Karpas-422 (cell line): ENCODE measurements at regions not wholly inside any gene's neighbourhood (a gene's known extent, or its start where the extent isn't known, plus 50 kb on each side); places are given as distances from the start of the nearest gene placed in this dataset.

Experiments used
- DNase-seq: peaks from one replicate; pipeline ENCODE4 v3.0.0-alpha.2; 2015
- H2AFZ ChIP-seq: fragments of 200-600 bp; sonication (generic); 2 replicates; pipeline ENCODE4 v1.6.1; 2014; ENCODE audit warnings: antibody characterized with exemption, low read length, mixed read lengths
- H3K27ac ChIP-seq: fragments of 200-600 bp; sonication (generic); 2 replicates; pipeline ENCODE4 v1.5.1; 2014; ENCODE audit warnings: mild to moderate bottlenecking, low read length, moderate library complexity
- H3K27me3 ChIP-seq: fragments of 200-600 bp; sonication (generic); 2 replicates; pipeline ENCODE4 v1.6.1; 2014; ENCODE audit warnings: low read length, mixed read lengths
- H3K36me3 ChIP-seq: fragments of 200-600 bp; sonication (generic); 2 replicates; pipeline ENCODE4 v1.6.1; 2014; ENCODE audit warnings: low read length, mixed read lengths; ENCODE audit not compliant: insufficient read depth
- H3K4me1 ChIP-seq: fragments of 200-600 bp; sonication (generic); 2 replicates; pipeline ENCODE4 v1.6.1; 2014; ENCODE audit warnings: mild to moderate bottlenecking, low read length, mixed read lengths
- H3K4me2 ChIP-seq: fragments of 200-600 bp; sonication (generic); 2 replicates; pipeline ENCODE4 v1.6.1; 2014; ENCODE audit warnings: low read length, low read depth, mild to moderate bottlenecking; ENCODE audit not compliant: poor library complexity, severe bottlenecking
- H3K4me3 ChIP-seq: fragments of 200-600 bp; sonication (generic); 2 replicates; pipeline ENCODE4 v1.5.1; 2014; ENCODE audit warnings: mild to moderate bottlenecking, antibody characterized with exemption, low read length, mixed read lengths
- H3K79me2 ChIP-seq: fragments of 200-600 bp; sonication (generic); 2 replicates; pipeline ENCODE4 v1.6.1; 2014; ENCODE audit warnings: mild to moderate bottlenecking, low read length, mixed read lengths
- H3K9ac ChIP-seq: fragments of 200-600 bp; sonication (generic); 2 replicates; pipeline ENCODE4 v1.6.0; 2014; ENCODE audit warnings: low read length
- H3K9me2 ChIP-seq: fragments of 200-600 bp; sonication (generic), shearing (Covaris generic); replicated peaks from 2 replicates; pipeline ENCODE4 v1.6.0; 2014; ENCODE audit warnings: mild to moderate bottlenecking, low read length, moderate library complexity; ENCODE audit not compliant: insufficient read depth
- H3K9me3 ChIP-seq: fragments of 300-700, 200-600 bp; sonication (generic); 2 replicates; pipeline ENCODE4 v1.6.1; 2014; ENCODE audit warnings: low read length, mixed read lengths
- H4K20me1 ChIP-seq: fragments of 200-600 bp; sonication (generic); 2 replicates; pipeline ENCODE4 v1.6.1; 2014; ENCODE audit warnings: mild to moderate bottlenecking, antibody characterized with exemption, low read length, low read depth; ENCODE audit not compliant: insufficient read depth

DNA sequence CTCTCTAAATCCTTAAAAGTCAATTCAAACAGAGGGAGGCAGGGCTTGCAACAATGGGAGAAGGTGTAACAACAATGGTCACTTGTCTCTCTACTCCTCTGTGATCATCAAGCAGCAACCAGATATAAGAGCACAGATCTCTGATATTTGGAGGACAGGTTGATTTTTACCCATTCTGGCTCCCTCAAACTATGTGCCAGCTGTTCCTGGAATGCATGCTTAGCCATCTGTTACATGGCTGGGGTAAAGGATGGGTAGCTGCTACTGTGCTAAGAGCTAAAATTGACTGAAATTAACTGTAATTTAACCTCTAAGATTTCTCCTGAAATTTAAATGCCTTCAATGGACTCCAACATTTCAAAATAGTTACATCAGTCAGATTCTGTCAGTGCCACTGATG lies 1459.9 kb downstream of the PCDH7 start:
- no peaks in the 10 kb centered on the region for H3K36me3 ChIP-seq
- H3K9me3 ChIP-seq = peaks cover 42% of the 10 kb centered on the region
- H3K4me3 ChIP-seq = no peak overlapping the region
- H3K27me3 ChIP-seq = no peaks in the 10 kb centered on the region
- no peak overlapping the region for H3K4me2 ChIP-seq
- no peaks in the 10 kb centered on the region for H4K20me1 ChIP-seq
- no peak overlapping the region for H3K27ac ChIP-seq
- H3K9me2 ChIP-seq = no peaks in the 10 kb centered on the region
- DNase-seq = no peak
- H3K4me1 ChIP-seq = no peaks in the 10 kb centered on the region
- no peak overlapping the region for H3K9ac ChIP-seq
- no peaks in the 10 kb centered on the region for H3K79me2 ChIP-seq
- H2AFZ ChIP-seq = no peak overlapping the region

DNA sequence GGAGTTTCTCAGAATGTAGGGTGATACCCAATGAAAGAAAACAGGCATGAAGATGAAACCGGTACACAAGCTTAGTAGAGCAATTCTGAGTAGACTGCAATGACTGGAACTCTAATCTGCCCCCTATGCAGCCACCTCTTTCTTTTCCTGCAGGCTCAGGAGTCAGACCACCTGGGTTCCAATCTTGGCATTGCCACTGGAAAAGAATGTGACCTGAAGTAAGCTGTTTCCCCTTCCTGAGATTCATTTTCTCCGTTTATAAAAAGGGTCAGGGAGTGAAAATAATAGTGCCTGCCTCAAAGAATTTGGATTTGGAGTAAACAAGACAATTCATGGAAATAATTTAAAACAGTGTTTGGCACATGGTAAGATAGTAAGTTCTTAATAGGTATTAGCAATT lies 1464.0 kb downstream of the PCDH7 start:
- H3K9ac ChIP-seq = no peak overlapping the region
- H2AFZ ChIP-seq = no peak overlapping the region
- DNase-seq = no peak
- H3K9me2 ChIP-seq = no peaks in the 10 kb centered on the region
- no peaks in the 10 kb centered on the region for H3K4me1 ChIP-seq
- H3K4me2 ChIP-seq = no peak overlapping the region
- H3K79me2 ChIP-seq = no peaks in the 10 kb centered on the region
- H3K27me3 ChIP-seq = no peaks in the 10 kb centered on the region
- peaks cover 33% of the 10 kb centered on the region for H3K9me3 ChIP-seq
- no peak overlapping the region for H3K4me3 ChIP-seq
- no peak overlapping the region for H3K27ac ChIP-seq
- H4K20me1 ChIP-seq = no peaks in the 10 kb centered on the region
- no peaks in the 10 kb centered on the region for H3K36me3 ChIP-seq

DNA sequence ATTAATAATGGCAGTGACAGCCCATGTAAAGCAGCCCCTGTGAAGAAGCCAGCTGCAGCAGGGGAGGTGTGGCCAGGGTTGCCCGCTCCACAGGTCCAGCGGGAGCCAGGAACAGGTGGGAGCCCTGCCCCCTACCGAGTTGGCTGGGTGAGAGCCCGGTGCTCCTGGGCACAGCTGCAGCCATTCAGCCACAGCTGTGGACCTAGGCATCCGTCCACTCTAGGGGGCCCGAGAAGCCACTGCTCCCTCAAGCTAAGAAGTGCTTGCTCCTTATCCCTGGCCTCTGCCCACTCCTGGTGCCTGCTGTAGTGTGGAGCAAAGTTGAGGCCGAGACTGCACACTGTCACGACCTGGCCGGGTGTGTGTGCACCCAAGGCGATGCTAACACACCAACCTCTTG lies 1469.0 kb downstream of the PCDH7 start:
- no peaks in the 10 kb centered on the region for H4K20me1 ChIP-seq
- H3K9me2 ChIP-seq = no peaks in the 10 kb centered on the region
- DNase-seq = no peak
- H3K4me3 ChIP-seq = no peak overlapping the region
- no peak overlapping the region for H2AFZ ChIP-seq
- no peak overlapping the region for H3K9ac ChIP-seq
- H3K27ac ChIP-seq = no peak overlapping the region
- no peaks in the 10 kb centered on the region for H3K79me2 ChIP-seq
- H3K4me1 ChIP-seq = no peaks in the 10 kb centered on the region
- H3K27me3 ChIP-seq = no peaks in the 10 kb centered on the region
- H3K4me2 ChIP-seq = no peak overlapping the region
- H3K9me3 ChIP-seq = peaks cover 13% of the 10 kb centered on the region
- H3K36me3 ChIP-seq = no peaks in the 10 kb centered on the region

DNA sequence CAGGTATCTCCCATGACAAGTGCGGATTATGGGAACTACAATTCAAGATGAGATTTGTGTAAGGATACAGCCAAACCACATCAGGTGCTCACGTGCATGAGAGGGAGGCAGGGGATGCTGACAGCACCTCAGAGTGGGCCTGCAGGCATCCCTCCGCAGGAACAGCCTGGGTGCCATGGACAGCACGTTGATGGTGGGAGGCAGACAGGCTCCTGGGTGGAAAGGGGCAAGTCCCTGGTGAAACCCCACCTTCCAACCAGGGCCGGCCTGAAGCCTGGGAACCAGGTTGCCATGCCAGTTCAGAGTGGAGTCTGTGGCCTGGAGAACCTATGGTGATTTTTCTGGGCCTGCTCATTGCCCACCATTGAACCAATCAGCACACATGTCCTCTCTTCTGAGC lies 1469.6 kb downstream of the PCDH7 start:
- H3K79me2 ChIP-seq = no peaks in the 10 kb centered on the region
- no peak for DNase-seq
- no peak overlapping the region for H3K4me3 ChIP-seq
- H3K27me3 ChIP-seq = no peaks in the 10 kb centered on the region
- H3K9ac ChIP-seq = no peak overlapping the region
- H3K4me1 ChIP-seq = no peaks in the 10 kb centered on the region
- H3K9me3 ChIP-seq = peaks cover 13% of the 10 kb centered on the region
- H3K27ac ChIP-seq = no peak overlapping the region
- no peaks in the 10 kb centered on the region for H3K9me2 ChIP-seq
- H4K20me1 ChIP-seq = no peaks in the 10 kb centered on the region
- H3K36me3 ChIP-seq = no peaks in the 10 kb centered on the region
- H2AFZ ChIP-seq = no peak overlapping the region
- H3K4me2 ChIP-seq = no peak overlapping the region

DNA sequence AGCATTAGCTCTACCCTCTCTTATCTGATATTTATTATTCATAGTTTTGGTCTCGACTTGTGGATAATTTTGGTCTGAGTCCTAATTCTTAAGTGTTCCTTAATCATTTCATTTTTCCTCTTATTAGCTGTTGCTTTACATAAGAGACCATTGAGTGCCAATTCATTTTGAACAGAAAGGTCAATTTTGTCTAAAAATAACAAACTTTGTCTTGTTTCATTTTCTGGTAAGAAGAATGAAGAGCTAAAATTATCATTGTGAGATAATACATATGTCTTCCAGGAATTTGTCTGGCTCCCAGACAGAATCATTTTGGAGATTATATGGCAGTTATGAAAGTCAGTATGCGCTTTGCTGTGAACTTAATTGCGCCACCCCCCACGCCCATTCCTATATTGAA lies 1471.8 kb downstream of the PCDH7 start:
- no peaks in the 10 kb centered on the region for H3K36me3 ChIP-seq
- H3K9me2 ChIP-seq = no peaks in the 10 kb centered on the region
- no peaks in the 10 kb centered on the region for H3K4me1 ChIP-seq
- DNase-seq = no peak
- peaks cover 19% of the 10 kb centered on the region for H3K9me3 ChIP-seq
- H2AFZ ChIP-seq = no peak overlapping the region
- H3K79me2 ChIP-seq = no peaks in the 10 kb centered on the region
- H3K9ac ChIP-seq = no peak overlapping the region
- H3K27me3 ChIP-seq = no peaks in the 10 kb centered on the region
- no peak overlapping the region for H3K4me3 ChIP-seq
- no peaks in the 10 kb centered on the region for H4K20me1 ChIP-seq
- H3K27ac ChIP-seq = no peak overlapping the region
- no peak overlapping the region for H3K4me2 ChIP-seq

DNA sequence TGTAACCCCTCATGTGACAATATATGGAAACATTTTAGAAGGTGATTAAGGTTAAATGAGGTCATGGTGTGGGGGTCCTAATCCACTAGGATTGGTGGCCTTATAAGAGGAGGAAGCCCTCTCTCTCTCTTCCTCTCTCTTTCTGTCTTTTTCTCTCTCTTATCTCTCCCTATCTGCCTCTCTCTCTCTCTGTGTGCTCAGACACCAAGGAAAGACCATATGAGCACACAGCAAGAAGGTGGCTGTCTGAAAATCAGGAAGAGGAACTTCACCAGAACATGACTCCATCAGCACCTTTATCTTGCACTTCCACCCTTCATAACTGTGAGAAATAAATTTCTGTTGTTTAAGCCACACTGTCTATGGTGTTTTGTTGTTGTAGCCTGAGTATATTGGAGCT lies 1472.2 kb downstream of the PCDH7 start:
- Histone ChIP-seq H3K4me2 (no peak overlapping the region), H3K4me1 (no peaks in the 10 kb centered on the region), H3K9ac (no peak overlapping the region), H4K20me1 (no peaks in the 10 kb centered on the region), H3K79me2 (no peaks in the 10 kb centered on the region), H3K27ac (no peak overlapping the region), H3K9me2 (no peaks in the 10 kb centered on the region), H3K27me3 (no peaks in the 10 kb centered on the region), H3K4me3 (no peak overlapping the region), H3K36me3 (no peaks in the 10 kb centered on the region), H2AFZ (no peak overlapping the region), H3K9me3 (peaks cover 21% of the 10 kb centered on the region)
- DNase-seq = no peak

DNA sequence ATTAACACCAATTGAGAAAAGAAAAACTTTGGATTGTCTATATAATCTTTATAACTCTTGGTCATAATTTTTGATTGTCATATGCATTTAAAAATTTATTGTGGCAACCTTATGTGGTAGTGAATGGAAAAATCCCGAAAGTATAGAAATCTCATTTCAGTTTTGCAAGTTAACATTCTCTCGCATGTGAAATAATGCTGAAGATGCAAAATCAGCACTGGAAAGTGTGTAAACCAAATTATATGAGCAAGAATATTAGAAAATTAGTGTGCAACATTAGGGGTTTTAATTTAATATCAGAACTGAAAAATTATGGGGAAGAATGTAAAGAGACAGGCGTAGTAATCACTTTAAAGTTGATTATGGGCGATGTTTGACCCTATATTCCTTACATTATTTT lies 1472.8 kb downstream of the PCDH7 start:
- no peaks in the 10 kb centered on the region for H3K27me3 ChIP-seq

DNA sequence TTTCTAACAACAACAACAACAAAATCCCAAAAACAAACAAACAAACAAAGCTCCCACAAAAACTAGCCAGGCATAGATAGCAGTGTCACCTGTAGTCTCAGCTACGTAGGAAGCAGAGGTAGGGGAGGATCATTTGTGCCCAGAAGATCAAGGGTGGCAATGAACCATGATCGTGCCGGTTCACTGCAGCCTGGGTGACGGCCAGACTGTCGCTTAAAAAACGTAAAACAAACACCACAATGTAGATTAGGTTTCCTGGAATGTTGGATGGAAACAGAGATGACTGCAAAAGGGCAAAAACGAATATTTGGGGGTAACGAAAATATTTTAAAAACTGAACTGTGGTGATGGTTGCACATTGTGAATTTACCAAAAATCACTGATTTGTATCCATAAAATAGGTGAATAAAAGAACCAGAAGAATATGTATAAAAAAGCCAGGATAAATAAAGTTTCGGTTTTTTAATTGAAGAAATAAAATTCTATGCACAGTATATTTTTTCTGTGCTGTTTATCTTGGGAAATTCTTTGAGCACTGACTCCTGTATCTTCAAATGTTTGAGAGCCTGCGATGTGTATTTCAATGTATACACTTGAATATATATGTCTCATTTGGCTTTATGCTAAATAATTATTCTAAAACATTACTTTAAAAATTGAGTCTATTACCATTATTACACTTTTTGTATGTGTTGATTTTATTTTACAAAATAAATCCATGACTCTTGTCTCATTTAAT lies 1477.0 kb downstream of the PCDH7 start:
- H2AFZ ChIP-seq = no peak overlapping the region
- H3K27me3 ChIP-seq = no peaks in the 10 kb centered on the region
- no peak overlapping the region for H3K27ac ChIP-seq
- no peaks in the 10 kb centered on the region for H3K4me1 ChIP-seq
- peaks cover 16% of the 10 kb centered on the region for H3K9me3 ChIP-seq
- H3K4me3 ChIP-seq = no peak overlapping the region
- H3K4me2 ChIP-seq = no peak overlapping the region
- H3K36me3 ChIP-seq = no peaks in the 10 kb centered on the region
- DNase-seq = no peak
- no peaks in the 10 kb centered on the region for H3K9me2 ChIP-seq
- no peaks in the 10 kb centered on the region for H3K79me2 ChIP-seq
- no peak overlapping the region for H3K9ac ChIP-seq
- no peaks in the 10 kb centered on the region for H4K20me1 ChIP-seq

More for the DNA sequence above, 1472.8 kb downstream of the PCDH7 start:
- Histone ChIP-seq H3K36me3 (no peaks in the 10 kb centered on the region), H3K4me2 (no peak overlapping the region), H3K9me3 (peaks cover 20% of the 10 kb centered on the region), H2AFZ (no peak overlapping the region), H3K9ac (no peak overlapping the region), H3K9me2 (no peaks in the 10 kb centered on the region), H3K27ac (no peak overlapping the region), H3K79me2 (no peaks in the 10 kb centered on the region), H4K20me1 (no peaks in the 10 kb centered on the region), H3K4me1 (no peaks in the 10 kb centered on the region), H3K4me3 (no peak overlapping the region)
- no peak for DNase-seq
